Peyer's patch (tissue), 4 donors: ENCODE measurements at regions not wholly inside any gene's neighbourhood (a gene's known extent, or its start where the extent isn't known, plus 50 kb on each side); places are given as distances from the start of the nearest gene placed in this dataset.

Experiments used
- POLR2A ChIP-seq, 2 donors: fragments of 450-650 bp; IDR thresholded peaks; one replicate each; pipeline ENCODE4 v1.5.1; 2017; ENCODE audit warnings: antibody characterized with exemption in 2 of 2, mild to moderate bottlenecking in 2 of 2, moderate library complexity in 2 of 2
- TF ChIP-seq, protein P1 (sequence below), 6 experiments: fragments of 450-650 bp in 4 of 6; fragments of 200-600 bp in 2 of 6; sonication (generic) in 1 of 6; IDR thresholded peaks; one replicate each; pipeline ENCODE4 v1.5.1; 2017 to 2019; ENCODE audit warnings: antibody characterized with exemption in 6 of 6, mild to moderate bottlenecking in 3 of 6, moderate library complexity in 1 of 6

- TF ChIP-seq, protein P1, sequence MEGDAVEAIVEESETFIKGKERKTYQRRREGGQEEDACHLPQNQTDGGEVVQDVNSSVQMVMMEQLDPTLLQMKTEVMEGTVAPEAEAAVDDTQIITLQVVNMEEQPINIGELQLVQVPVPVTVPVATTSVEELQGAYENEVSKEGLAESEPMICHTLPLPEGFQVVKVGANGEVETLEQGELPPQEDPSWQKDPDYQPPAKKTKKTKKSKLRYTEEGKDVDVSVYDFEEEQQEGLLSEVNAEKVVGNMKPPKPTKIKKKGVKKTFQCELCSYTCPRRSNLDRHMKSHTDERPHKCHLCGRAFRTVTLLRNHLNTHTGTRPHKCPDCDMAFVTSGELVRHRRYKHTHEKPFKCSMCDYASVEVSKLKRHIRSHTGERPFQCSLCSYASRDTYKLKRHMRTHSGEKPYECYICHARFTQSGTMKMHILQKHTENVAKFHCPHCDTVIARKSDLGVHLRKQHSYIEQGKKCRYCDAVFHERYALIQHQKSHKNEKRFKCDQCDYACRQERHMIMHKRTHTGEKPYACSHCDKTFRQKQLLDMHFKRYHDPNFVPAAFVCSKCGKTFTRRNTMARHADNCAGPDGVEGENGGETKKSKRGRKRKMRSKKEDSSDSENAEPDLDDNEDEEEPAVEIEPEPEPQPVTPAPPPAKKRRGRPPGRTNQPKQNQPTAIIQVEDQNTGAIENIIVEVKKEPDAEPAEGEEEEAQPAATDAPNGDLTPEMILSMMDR (IDR thresholded peaks at IDR 0.05) = no peak
- no peak for TF ChIP-seq POLR2A (IDR thresholded peaks at IDR 0.05)
Observed at GRCh38 chr12:61161961-61162360, 1098.2 kb upstream of the USP15 start.
